HG03095 (cell line): ENCODE measurements at regions not wholly inside any gene's neighbourhood (a gene's known extent, or its start where the extent isn't known, plus 50 kb on each side); places are given as distances from the start of the nearest gene placed in this dataset.
"Not testable (repeated sequence)": the region's sequence is repeated elsewhere in the genome, so short reads cannot be mapped to it uniquely, and the experiment has no call there.

Source experiments
- ATAC-seq: cut with Tn5 transposase; IDR thresholded peaks from one replicate; pipeline ENCODE4 v1.9.1; 2021; ENCODE audit warnings: moderate library complexity; ENCODE audit not compliant: unreplicated experiment

DNA sequence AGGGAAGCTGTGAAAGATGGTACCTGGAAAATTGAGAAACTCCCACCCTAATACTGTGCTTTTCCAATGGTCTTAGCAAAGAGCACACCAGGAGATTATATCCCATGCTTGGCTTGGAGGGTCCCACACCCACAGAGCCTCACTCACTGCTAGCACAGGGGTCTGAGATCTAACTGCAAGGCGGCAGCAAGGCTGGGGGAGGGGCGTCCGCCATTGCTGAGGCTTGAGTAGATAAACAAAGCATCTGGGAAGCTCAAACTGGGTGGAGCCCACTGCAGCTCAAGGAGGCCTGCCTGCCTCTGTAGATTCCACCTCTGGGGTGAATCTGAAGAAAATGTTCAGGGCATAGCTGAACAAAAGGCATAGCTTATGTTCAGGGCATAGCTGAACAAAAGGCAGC is 510.6 kb upstream of the LMO3 start:
- ATAC-seq = not testable (repeated sequence)

DNA sequence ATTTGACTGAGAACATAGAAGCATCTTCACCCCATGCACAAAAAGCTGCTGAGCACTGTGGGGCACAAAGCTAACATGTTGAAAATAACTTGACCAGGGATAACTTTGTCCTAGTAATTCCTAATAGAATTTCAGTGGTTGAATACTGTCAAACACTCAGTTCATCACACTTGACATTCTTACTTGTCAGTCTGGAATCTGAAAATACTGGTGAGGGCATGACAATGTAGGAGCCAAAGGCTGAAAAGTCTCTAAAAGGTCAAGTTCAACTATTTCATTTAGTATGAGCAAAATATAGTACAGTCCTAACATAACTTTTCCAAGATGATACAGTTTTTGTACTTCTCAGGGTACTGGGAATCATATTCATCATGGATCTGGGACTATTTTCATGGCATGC is 504.4 kb upstream of the LMO3 start:
- no peak for ATAC-seq

DNA sequence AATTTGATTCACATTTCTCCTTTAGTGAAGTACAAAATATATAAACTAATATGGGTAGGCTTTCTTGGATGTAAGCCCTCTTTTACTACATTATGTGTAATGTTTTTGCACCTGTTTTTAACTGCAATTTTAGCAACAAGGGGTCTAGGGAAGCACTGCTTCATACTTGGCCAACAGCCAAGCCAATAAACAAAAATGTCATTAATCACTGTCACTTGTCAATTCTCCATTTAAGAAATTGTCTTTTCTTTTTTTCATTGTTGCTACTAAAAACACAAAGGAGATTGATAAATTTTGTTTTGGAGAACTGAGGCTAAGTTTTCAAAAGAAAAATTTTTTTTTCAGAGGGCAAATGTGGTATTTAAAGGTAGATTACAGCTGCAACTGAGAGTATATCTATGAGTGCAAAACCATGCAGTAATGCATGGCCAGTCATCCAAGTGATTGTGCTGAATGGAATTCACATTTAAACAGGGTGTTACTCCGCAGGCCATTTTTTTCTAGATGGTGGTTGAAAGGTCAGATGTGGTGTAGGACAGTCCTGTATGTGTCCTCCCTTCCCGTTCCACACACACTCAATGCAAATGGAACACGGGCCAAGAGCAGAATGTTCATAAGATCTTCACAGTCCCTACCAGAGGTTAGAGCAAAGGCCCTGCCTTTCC is 503.0 kb upstream of the LMO3 start:
- no peak for ATAC-seq

DNA sequence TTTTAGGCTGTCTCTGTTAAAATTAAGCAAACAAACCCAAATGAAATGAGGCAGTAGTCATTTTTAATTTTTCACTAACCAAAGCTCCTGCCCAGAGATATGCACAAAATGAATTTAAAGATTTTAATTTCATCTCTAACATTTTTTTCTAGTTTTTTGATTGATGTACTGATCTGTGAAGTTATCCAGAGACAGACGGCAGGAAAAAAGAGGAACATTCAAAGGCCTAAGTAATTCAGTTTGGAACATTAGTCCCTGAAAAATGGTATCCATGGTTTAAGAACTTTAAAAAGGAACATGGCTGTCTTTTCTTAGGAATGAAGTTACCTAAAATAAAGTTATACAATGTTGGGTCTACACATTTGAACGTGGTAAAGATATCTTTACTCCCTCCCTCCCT is 498.8 kb upstream of the LMO3 start:
- no peak for ATAC-seq

DNA sequence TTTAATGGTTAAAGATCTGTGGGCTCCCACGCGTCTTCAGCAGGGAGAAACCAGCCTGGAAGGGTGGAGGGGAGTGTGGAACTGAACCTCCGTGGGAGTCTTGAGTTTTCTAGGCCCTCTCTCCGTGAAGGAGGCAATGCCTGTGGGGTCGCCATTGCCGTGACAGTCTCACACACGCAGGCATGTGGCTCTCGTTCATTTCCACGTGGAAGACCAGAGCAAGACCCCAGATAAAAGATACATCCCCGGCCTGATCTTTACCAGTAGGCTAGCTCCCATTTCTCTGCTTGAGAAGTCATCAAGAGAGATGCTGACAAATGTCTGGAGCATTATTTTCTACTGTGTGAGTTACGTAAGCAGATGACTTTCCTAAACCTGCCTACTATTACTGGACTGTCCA is 491.7 kb upstream of the LMO3 start:
- ATAC-seq = no peak

DNA sequence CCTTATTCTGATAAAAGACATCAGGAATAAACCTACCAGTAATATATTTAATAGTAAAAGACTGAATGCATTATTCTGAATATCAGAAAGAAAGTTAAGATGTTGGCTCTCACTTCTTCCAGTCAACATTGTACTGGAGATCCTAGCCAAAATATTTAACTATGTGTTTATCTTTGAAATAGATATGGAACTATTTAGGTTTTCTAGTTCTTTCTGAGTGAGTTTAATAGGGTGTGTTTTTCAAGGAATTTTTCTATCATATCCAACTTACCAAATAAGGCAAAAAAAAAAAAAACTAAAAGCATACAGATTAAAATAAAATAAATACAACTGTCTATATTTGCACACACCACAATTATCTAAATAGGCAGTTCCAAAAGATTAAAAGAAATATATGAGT is 478.9 kb upstream of the LMO3 start:
- ATAC-seq = no peak

DNA sequence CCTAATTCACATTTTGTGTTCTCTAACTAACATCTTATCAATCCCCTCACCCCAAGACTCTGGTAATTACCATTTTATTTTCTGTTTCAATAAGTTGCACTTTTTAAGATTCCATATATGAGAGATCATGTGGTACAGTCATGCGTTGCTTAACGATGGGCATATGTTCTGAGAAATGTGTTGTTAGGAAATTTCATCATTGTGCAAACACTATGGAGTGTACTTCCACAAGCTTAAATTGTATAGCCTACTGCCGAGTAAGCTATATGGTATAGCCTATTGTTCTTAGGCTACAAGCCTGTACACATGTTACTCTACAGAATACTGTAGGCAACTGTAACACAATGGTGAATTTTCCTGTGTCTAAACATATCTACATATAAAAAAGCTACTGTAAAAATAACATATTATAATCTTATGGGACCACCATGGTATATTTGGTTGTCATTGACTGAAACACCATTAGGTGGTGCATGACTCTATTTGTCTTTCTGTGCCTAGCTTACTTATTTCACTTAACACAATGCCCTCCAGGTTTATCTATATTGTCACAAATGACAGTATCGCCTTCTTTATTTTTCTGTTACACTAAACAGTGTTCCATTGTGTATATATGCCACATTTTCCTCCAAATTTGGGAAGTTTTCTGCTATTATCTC is 473.4 kb upstream of the LMO3 start:
- no peak for ATAC-seq

DNA sequence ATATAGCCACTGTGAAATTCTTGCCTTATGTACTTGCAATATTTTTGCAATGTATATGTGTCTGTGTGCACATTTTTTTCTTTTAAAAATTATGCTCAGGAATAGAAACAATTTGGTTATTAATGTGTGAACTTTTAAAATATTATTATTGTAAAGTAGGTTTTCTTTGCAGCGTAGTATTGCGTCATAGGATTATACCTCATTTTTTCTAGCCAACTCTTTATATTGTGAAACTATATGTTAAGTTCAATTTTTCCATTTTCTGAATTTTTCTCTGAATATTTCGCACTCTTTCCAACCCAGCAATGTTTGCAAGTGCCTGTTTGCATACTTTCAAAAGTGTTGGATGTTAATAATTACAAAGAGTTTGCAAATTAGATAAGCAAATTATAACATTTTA is 471.6 kb upstream of the LMO3 start:
- ATAC-seq = no peak

DNA sequence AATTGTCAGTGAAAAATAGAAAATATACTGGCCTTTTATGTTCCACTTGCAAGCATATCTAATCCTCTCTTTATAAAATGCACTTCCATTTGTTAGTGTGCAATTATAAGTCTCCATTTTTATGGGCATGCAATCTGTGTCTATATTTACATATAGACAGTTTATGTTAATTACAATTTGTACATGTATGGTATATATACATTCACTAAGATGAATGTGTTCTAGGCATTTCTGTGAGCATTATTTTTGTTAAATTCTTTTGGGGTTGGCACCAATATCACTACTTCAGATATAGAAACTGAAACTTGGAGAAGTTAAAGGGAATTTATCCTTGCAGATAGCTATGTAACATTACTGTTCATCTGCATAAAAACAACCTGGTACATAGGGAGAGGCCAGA is 470.8 kb upstream of the LMO3 start:
- no peak for ATAC-seq

DNA sequence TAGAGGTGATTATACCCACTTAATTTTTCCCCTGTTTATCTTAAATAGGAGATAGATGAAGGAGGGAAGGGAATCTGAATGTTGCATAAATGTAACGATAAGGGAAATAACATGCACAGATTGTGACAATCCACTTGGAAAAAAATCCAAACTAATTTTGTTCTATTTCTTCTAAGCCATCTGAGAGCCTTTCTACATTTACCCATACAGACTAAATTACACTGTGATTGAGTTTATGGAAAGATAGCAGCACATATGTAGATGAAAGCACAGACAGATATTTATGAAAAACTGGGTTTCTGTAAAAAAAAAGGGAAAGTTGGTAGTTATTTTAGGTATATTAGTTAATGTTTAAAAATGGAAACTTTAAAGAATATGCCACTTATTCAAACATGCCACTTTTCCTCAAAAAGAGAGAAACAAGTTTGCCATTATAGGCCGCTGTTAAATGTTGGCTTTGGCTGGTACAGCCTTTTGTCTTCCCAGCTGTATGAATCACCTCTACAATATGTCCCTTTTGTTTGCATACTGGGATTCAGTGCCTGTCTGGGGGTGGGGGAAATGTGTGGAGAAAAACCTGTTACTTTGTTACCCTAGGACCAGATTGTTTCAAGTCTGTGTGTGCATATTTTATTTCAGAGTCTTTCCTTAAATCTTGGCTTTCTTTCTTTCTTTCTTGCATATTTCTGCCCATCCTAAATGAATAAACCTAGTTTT is 470.2 kb upstream of the LMO3 start:
- no peak for ATAC-seq

DNA sequence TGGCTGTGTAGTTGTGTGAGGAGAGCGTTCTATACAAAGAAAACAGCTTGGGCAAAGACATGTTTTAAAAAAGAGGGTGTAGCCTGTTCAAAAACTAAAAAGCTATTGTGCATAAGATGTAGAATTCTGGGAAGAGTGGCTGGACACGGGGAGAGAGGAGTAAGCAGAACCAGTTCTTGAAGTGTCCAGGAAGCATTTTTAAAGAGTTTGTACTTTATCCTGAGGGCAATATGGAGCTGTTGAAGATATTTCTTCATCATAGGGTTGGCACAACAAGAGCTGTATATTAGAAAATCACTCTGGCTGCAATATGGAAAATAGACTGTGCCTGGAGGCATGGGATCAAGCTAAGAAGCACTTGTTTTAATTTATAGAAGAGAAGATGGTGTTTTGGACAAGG is 458.9 kb upstream of the LMO3 start:
- ATAC-seq = no peak

DNA sequence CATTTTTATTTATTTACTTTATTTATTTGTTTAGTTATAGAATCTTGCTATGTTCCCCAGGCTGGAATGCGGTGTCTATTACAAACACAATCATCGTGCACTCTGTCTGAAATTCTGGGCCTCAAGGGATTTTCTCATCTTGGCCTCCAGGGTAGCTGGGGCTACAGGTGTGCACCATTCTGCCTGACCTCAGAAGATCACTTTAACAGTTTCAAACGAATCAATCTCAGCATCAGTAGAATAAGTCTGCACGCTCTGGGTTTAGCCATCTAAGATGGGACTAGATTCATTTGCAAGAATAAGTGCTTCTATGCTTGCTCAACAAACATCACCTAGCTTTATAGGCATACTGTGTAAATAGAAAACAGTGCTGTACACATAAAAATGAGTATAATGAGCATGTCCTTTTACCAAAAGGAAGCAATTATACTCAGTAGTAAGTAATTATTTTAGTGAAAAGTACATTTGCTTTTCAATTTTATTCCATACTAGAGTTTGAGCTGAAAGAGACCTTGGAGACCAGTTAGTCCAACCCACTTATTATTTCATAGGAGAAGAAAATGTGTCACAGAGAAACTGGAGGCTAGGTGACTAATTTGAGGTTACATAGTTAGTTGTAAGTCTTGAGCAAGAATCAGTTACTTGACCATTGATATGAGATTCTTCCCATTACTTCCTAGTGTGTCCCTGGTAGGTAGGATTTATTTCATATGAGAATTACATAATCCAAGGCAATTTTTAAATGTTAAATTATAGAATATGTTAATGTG is 456.5 kb upstream of the LMO3 start:
- ATAC-seq = no peak

DNA sequence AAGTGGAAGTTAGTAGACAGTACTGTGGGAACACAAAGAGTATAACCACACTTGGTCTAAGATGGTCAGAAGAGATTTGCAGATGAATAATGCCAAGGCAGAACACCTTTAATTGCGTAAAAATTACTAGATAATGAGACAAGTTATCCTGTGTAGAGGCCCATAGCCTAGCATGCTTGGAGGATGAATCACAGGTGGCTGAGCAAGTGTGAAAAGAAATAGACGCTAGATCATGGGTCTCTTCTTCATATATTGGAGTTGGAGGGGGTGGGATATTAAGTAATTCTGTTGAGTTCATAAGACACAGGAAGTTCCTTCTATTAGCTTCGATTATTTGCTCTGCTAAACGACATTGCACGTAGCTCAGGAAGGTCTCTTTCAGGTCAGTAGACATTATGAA is 454.3 kb upstream of the LMO3 start:
- no peak for ATAC-seq

DNA sequence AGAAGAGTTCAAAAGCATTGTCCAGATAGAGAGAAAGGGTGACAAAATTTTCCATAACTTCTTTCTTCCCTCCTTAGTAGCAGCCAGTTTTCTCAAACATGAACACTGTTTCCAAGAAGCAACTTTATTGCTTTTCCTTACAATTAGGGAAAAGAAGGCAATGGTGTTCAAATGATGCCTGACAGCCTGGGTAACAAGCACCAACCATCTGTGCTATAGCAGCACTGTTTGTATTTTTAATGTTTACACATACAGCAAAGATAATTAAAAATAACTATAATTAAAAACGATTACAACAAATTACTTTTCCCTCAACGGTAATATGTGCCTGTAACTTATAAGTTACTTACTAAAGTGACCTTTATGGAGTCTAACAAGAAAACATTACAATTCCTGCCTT is 450.6 kb upstream of the LMO3 start:
- no peak for ATAC-seq

DNA sequence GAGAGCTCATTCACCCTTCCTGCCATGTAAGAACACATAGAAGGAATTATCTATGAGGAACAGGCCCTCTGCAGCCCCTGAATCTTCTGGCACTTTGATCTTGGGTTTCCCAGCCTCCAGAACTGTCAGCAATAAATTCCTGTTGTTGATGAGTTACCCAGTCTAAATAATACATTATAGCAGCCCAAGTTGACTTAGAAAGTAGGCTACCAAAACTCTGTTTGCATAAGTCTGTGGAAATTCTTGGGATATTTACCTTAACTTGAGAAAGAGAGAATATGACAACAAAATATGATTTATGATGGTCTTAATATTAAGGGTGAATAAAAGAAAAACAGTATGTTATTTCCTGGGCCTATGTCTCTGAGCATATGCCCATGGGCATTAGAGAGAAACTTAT is 433.0 kb upstream of the LMO3 start:
- no peak for ATAC-seq

DNA sequence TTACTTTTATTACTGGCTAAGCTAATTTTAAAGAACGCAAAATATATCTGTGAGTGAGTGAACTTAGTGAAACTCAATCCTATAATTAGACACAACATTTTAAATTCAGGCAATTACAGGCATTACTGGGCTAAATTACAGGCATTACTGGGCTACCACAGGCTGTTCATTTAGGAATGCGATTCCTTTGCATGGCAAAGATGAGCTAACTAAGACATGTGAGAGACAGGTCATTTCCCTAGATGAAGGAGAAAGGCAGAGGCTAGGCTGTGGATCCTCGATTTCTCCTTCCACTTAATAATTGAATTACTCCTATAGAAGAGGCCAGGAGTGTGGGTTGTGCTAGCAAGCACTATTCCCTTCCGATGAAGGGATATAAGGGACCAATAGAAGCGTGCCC is 429.4 kb upstream of the LMO3 start:
- no peak for ATAC-seq

DNA sequence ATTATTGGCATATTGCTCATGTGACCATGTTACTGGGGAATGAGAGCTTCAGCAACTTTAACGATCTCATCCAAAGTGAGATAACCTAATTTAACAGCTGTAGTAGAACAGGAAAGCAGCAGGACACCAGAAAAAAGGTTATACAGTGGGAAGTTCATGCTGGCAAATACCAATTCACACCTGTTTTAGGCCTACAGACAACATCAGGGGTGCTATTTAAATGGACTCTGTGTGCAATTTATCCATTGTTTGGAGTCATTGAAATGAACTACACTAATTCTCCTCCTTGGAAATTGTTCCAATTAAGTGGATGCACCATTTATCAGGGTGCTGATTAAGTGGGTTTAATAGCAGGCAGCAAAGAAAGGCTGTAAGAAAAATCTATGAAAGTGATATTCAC is 424.4 kb upstream of the LMO3 start:
- no peak for ATAC-seq

DNA sequence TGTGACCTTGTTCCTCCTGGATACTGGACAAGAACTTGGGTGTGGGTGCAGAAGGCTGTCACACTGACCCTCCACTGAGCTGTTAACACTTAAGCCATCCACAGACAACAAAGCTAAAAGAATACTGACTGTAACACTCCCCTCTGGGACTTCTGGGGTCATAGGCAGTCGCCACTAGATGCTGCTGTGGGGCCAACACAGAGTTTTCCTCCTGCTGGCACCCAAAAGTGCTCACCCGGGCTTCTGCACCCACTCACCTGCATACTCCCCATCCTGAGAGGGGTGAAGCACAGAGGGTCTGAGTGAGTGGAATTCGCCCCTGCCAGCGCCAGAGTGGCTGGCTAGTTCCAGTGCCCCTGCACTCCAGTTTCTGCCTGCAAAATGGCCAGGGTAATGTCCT is 422.4 kb upstream of the LMO3 start:
- no peak for ATAC-seq

DNA sequence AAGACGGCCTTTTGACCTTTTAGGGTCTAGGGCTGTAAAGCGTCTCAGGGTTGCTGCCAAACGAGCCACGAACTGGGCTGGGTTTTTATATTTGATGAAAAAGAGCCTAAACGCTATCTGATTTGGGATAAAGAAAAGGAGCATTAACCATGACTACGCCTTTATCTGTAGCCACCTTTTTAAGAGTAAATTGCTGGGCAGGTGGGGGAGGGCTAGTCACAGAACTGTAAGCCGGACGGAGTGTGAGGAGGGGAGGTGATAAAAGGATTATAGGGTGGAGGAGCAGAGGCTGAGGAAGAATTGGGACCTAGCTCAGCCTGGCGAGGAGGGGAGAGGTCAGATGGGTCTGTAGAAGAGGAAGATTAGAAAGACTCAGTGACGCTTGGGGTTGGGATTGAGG is 419.5 kb upstream of the LMO3 start:
- ATAC-seq = not testable (repeated sequence)

DNA sequence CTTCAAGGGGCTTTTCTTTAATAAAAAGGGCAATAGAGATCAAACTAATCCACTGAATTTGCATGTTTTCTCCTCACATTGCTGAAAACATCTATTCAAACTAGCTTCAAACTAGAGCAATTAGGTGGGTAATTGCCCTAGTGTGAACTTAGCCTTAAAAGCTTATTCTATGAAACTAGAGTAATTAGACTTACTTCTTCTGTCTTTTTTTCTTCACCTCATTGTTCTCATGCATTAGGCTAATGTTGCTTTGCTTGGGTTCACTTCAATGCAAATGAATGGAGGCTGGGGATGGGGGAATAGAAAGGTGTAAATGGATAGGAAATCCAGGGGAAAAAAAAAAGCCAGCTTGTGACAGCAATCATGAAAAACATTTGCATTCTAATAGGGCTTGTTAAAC is 414.8 kb upstream of the LMO3 start:
- no peak for ATAC-seq

DNA sequence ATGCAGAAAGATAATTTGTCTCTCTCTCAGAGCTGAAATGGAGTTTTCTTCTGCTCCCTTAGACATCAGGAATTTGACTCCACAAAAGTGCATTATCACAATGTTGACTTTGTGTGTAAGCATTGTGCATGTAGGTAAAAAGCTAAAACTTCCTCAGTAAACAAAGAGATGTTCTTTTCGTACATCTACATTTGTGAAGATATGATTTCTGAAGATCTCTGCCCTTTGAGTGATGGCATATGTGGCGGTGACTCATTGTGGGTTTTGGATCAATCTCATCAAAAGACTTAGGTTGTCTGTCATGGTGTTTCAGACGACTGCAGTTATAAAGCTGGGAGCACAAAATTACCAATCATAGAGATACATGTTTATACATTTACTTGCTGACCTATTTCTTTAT is 411.4 kb upstream of the LMO3 start:
- no peak for ATAC-seq
